ENCODE measurements at regions not wholly inside any gene's neighbourhood (a gene's known extent, or its start where the extent isn't known, plus 50 kb on each side); places are given as distances from the start of the nearest gene placed in this dataset.
"Not testable (repeated sequence)": the region's sequence is repeated elsewhere in the genome, so short reads cannot be mapped to it uniquely, and the experiment has no call there.

DNA sequence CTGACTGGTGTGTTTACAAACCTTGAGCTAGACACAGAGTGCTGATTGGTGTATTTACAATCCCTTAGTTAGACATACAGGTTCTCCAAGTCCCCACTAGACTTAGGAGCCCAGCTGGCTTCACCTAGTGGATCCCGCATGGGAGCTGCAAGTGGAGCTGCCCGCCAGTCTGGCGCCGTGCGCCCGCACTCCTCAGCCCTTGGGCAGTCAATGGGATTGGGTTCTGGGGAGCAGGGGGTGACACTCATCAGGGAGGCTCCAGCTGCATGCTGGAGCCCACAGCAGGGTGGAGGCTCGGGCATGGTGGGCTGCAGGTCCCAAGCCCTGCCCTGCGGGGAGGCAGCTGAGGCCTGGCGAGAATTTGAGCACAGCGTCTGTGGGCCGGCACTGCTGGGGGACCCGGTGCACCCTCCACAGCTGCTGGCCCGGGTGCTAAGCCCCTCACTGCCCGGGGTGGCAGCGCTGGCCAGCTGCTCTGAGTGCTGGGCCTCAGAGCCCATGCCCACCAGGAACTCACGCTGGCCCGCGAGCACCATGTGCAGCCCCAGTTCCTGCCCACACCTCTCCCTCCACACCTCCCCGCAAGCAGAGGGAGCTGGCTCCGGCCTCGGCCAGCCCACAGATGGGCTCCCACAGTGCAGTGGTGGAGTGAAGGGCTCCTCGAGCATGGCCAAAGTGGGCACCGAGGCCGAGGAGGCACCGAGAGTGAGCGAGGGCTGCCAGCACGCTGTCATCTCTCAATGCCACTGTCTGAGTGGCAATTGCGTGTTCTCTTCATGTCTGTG is 290.6 kb upstream of the RGPD4 start:
- not testable (repeated sequence) for TF ChIP-seq HMGA2 (CRISPR knock-in tag; IDR thresholded peaks at IDR 0.05); SMAD3 (CRISPR knock-in tag; IDR thresholded peaks at IDR 0.05; ENCODE audit: borderline replicate concordance); SP1 (CRISPR knock-in tag; conservative IDR thresholded peaks at IDR 0.05); PRRX2 (CRISPR knock-in tag; IDR thresholded peaks at IDR 0.05); CREB1 (CRISPR knock-in tag; IDR thresholded peaks at IDR 0.05); NFYB (CRISPR knock-in tag; conservative IDR thresholded peaks at IDR 0.05; ENCODE audit: low read depth); RELA (CRISPR knock-in tag; IDR thresholded peaks at IDR 0.05; ENCODE audit: borderline replicate concordance)
- TF ChIP-seq, protein P1, sequence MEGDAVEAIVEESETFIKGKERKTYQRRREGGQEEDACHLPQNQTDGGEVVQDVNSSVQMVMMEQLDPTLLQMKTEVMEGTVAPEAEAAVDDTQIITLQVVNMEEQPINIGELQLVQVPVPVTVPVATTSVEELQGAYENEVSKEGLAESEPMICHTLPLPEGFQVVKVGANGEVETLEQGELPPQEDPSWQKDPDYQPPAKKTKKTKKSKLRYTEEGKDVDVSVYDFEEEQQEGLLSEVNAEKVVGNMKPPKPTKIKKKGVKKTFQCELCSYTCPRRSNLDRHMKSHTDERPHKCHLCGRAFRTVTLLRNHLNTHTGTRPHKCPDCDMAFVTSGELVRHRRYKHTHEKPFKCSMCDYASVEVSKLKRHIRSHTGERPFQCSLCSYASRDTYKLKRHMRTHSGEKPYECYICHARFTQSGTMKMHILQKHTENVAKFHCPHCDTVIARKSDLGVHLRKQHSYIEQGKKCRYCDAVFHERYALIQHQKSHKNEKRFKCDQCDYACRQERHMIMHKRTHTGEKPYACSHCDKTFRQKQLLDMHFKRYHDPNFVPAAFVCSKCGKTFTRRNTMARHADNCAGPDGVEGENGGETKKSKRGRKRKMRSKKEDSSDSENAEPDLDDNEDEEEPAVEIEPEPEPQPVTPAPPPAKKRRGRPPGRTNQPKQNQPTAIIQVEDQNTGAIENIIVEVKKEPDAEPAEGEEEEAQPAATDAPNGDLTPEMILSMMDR (IDR thresholded peaks at IDR 0.05): not testable (repeated sequence)
- TF ChIP-seq, protein P2, sequence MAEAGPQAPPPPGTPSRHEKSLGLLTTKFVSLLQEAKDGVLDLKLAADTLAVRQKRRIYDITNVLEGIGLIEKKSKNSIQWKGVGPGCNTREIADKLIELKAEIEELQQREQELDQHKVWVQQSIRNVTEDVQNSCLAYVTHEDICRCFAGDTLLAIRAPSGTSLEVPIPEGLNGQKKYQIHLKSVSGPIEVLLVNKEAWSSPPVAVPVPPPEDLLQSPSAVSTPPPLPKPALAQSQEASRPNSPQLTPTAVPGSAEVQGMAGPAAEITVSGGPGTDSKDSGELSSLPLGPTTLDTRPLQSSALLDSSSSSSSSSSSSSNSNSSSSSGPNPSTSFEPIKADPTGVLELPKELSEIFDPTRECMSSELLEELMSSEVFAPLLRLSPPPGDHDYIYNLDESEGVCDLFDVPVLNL (CRISPR knock-in tag; IDR thresholded peaks at IDR 0.05; ENCODE audit: borderline replicate concordance, low read depth): not testable (repeated sequence)
- TF ChIP-seq, protein P3, sequence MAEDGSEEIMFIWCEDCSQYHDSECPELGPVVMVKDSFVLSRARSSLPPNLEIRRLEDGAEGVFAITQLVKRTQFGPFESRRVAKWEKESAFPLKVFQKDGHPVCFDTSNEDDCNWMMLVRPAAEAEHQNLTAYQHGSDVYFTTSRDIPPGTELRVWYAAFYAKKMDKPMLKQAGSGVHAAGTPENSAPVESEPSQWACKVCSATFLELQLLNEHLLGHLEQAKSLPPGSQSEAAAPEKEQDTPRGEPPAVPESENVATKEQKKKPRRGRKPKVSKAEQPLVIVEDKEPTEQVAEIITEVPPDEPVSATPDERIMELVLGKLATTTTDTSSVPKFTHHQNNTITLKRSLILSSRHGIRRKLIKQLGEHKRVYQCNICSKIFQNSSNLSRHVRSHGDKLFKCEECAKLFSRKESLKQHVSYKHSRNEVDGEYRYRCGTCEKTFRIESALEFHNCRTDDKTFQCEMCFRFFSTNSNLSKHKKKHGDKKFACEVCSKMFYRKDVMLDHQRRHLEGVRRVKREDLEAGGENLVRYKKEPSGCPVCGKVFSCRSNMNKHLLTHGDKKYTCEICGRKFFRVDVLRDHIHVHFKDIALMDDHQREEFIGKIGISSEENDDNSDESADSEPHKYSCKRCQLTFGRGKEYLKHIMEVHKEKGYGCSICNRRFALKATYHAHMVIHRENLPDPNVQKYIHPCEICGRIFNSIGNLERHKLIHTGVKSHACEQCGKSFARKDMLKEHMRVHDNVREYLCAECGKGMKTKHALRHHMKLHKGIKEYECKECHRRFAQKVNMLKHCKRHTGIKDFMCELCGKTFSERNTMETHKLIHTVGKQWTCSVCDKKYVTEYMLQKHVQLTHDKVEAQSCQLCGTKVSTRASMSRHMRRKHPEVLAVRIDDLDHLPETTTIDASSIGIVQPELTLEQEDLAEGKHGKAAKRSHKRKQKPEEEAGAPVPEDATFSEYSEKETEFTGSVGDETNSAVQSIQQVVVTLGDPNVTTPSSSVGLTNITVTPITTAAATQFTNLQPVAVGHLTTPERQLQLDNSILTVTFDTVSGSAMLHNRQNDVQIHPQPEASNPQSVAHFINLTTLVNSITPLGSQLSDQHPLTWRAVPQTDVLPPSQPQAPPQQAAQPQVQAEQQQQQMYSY (CRISPR knock-in tag; IDR thresholded peaks at IDR 0.05): not testable (repeated sequence)
